ENCODE measurements at regions not wholly inside any gene's neighbourhood (a gene's known extent, or its start where the extent isn't known, plus 50 kb on each side); places are given as distances from the start of the nearest gene placed in this dataset.

GRCh38 chr11:45473341-45473895 lies 187.3 kb upstream of the SYT13 start:
- no peak for DNase-seq (ENCODE audit: low spot score)

- DNase-seq (ENCODE audit: low spot score): no peak
These were observed 186.7 kb upstream of the SYT13 start for GRCh38 chr11:45472716-45473317.

GRCh38 chr11:45471266-45471665 lies 185.1 kb upstream of the SYT13 start:
- DNase-seq (ENCODE audit: low spot score): no peak

DNA sequence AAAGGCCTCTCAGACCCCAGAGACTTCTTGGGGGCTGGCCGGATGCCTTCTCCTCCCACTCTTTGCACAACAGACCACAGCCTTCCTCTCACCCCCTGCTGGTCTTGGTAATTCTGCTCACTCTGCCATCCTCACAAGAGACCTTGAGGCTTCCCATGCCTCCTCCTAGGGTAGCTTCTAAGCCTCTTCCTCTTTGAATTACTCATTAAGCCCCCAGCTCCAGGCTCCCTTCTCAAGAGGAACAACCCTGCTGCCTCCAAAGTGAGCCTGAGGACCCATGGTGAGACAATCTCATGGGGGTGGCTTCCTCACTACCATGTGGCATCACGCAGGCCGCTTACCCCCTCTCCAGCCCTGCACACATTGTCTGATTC lies 184.6 kb upstream of the SYT13 start:
- DNase-seq (ENCODE audit: low spot score): no peak

DNA sequence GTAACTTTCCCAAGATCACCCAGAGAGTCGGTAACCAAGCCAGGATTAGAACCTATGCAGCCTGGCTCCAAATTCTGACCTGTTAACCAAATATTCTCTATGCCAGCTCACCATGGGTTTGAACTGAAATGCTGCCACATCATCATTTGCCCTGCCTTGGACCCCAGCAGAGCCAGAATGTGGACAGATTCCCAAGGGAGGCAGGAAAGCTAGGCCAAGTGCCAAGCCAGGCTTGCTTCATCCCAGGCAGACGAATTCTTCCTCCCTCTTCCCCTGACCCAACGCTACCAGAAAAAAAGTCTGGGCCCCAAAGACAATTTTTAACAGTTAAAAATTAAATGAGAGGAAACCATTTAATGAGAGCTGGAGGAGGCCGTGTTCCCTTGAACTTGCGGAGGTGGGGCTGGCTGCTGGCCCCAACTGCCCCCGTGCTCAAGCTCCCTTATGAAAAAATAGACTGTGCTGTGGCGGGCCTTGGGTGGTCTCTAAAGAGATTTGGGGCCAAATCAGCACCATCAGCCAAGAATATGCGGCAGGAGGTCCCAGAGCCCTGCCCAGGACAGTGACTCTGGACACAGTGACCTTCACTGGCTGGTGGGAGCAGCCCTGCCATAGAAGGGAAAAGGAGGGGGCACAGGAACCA lies 184.1 kb upstream of the SYT13 start:
- no peak for DNase-seq (ENCODE audit: low spot score)

GRCh38 chr11:45468267-45468856 lies 182.2 kb upstream of the SYT13 start:
- no peak for DNase-seq (ENCODE audit: low spot score)

GRCh38 chr11:45463541-45463940 lies 177.4 kb upstream of the SYT13 start:
- no peak for DNase-seq (ENCODE audit: low spot score)

- no peak for DNase-seq (ENCODE audit: low spot score)
These were observed 175.4 kb upstream of the SYT13 start for GRCh38 chr11:45461514-45461913.

DNA sequence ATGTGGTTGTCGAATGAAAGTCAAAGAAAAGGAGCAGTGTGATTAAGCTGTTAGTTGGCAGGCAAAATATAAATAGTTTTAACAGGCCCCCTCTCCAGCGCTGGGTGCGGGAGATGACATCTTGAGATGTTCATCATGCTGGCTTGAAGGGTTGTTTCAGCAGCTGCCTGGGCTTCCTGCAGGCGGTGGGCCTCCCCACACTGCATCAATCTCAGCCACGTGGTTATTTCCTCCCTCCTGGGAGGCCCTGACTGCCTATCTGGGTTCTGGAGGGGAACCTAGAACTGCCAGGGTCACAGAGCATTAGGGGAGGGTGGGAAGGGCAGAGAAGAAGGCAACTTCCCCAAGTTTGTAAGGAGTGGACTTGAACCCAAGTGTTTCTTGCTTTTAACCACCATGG lies 173.3 kb upstream of the SYT13 start:
- no peak for DNase-seq (ENCODE audit: low spot score)

- no peak for DNase-seq (ENCODE audit: low spot score)
These were observed 172.1 kb upstream of the SYT13 start for GRCh38 chr11:45458269-45458668.

DNA sequence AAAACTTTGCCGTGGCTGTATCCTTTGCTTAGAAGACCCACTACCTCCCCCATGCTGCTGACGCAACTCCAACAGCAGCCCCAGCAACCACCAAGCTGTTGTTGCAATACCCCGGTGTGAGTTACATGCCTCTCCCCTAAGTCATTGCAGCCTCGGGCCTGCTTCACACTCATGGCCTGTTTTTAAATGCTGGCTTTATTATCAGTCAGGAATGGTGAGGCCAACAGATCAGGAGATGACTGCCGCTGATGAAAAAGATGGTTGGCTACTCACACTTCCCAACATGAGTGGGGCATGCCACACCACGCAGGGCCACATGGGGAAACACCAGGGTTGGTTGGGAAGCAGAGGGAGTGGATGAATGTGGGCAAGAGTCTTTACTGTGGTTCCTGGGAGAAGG lies 171.5 kb upstream of the SYT13 start:
- no peak for DNase-seq (ENCODE audit: low spot score)

GRCh38 chr11:45456686-45457085 lies 170.5 kb upstream of the SYT13 start:
- no peak for DNase-seq (ENCODE audit: low spot score)

GRCh38 chr11:45455536-45455935 lies 169.4 kb upstream of the SYT13 start:
- DNase-seq (ENCODE audit: low spot score): no peak

DNA sequence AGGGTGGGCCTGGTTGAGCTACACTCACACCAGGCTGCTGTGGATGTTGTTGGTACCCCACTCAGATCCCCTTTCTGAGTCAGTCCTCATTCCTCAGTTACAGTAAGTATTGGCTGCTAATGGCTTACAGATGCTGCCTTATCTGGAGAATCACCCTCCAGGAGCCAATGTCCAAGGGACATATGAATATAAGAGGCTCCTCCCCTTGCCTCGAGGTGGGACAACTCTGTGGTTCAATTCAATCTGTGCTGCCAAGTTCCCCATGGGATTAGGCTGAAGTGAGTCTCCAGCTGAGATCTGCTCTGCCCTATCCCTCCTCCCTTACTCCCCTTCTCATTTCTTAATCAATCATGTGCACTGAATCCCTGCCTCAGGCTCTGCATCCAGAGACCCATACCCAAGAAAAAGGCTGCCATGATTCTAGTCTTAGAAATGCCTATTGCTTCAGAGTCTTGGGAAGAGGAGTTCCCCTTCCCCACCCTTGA lies 168.8 kb upstream of the SYT13 start:
- DNase-seq (ENCODE audit: low spot score): no peak

- DNase-seq (ENCODE audit: low spot score): no peak
These were observed 167.6 kb upstream of the SYT13 start for GRCh38 chr11:45453721-45454120.

GRCh38 chr11:45451766-45452440 lies 165.8 kb upstream of the SYT13 start:
- DNase-seq (ENCODE audit: low spot score): no peak

- no peak for DNase-seq (ENCODE audit: low spot score)
These were observed 164.0 kb upstream of the SYT13 start for GRCh38 chr11:45450189-45450588.

DNA sequence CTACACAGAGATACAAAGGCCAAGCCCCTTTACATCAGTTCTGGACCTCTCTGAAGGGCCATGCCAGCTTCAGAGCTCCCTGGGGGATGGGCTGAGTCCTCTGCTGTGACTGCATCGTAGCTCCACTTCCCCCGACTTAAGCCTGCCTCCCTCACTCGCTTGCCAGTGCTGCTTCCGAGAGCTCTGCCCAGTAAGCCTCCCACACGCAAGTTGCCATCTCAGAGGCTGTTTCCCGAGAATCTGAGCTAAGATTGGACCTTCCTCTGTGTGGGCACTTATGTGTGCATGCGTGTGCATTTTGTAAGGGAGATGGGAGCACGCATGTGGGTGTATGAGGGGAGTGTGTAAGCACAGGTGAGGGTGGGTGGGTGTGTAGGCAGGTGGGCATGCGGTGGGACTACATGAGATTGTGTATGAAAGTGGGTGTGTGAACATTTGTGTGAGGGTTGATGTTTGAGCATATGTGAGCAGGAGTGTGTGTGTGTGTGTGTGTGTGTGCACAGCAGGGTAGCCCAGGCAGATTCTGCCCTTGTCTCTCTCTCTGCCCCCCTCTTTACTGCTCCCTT lies 163.0 kb upstream of the SYT13 start:
- no peak for DNase-seq (ENCODE audit: low spot score)

- no peak for DNase-seq (ENCODE audit: low spot score)
These were observed 162.4 kb upstream of the SYT13 start for GRCh38 chr11:45448561-45448960.

DNA sequence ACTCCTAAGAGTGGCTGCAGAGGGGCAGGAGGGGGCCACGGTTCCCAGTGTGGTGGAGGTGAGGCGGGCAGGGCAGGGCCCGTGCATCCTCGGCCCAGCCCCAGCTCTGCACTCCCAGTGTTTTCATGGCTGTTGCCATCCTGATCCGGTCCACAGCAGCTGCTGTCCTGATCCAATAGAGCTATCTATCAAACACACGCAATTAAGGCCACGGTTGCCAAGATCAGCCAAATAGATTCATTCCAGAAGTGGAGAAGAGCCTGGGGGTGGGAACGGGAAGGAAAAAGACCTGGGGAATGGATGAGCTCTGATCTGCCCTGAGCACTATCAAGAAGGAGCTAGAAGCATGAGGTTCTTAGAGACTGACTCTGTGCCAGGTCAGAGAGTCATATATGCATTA lies 160.9 kb upstream of the SYT13 start:
- DNase-seq (ENCODE audit: low spot score): no peak

- no peak for DNase-seq (ENCODE audit: low spot score)
These were observed 160.3 kb upstream of the SYT13 start for GRCh38 chr11:45446434-45446833.

DNA sequence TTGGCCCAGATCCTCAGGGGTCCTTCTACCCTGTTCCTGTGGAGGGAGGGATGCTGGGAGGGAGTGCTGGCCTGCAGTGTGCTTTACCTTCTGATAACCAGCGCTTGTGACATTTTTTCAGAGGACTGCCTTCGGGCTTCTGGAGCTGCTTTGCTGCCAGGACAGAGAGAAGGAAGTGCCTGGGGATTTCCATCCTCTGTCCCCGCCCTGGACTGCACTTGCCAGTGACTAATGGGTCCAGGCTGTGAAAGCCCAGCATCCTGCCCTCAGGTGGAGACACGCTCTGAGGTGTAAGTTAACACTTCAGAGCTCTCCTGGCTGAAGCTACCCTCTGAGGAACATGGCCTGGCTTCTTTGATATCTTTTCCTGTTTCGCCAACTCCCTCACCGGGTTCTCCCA lies 158.7 kb upstream of the SYT13 start:
- DNase-seq (ENCODE audit: low spot score): peak; percentile 51
